GM21423 (cell line): ENCODE measurements at regions not wholly inside any gene's neighbourhood (a gene's known extent, or its start where the extent isn't known, plus 50 kb on each side); places are given as distances from the start of the nearest gene placed in this dataset.
"Not testable (repeated sequence)": the region's sequence is repeated elsewhere in the genome, so short reads cannot be mapped to it uniquely, and the experiment has no call there.

Experiments used
- ATAC-seq: cut with Tn5 transposase; IDR thresholded peaks from one replicate; pipeline ENCODE4 v1.9.1; 2021; ENCODE audit warnings: mild to moderate bottlenecking, moderate library complexity; ENCODE audit not compliant: unreplicated experiment

DNA sequence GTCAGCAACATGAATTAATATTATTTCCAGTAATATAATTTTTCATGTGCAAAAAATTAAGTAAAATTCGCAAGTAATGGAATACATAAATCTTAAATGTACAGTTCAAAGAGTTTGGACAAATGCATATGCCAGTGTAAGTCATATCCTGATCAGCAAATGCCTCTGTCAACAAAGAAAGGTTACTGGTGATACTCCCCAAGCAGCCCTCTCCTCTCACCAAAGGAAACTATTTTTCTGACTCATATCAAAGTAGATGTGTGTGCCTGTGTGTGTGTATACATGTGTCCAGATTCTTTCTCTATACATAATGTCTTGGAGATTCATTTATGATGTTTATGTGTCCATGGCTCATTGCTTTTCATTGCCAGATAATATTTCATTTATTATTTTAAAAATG lies 1035.0 kb downstream of the SLC16A7 start:
- no peak for ATAC-seq

DNA sequence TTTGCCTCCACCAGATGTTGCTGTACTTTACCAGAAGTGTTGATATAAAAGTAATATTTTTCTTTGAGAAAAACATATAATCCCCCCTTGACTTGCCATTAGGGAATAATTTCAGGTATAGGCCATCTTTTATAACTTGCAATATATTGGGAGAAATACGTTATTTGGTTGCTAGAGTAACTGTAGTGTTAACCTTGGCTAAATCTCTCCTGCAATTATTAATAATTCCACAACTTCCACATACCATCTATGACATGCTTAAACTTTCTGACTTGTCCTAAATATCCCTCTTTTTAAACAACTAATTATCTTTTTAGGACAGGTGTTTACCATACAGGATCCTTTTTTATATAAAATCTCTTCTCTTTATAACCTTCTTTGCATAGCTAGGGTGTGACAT lies 1048.2 kb downstream of the SLC16A7 start:
- no peak for ATAC-seq

- no peak for ATAC-seq
These were observed 1071.1 kb downstream of the SLC16A7 start for GRCh38 chr12:60666895-60667294.

DNA sequence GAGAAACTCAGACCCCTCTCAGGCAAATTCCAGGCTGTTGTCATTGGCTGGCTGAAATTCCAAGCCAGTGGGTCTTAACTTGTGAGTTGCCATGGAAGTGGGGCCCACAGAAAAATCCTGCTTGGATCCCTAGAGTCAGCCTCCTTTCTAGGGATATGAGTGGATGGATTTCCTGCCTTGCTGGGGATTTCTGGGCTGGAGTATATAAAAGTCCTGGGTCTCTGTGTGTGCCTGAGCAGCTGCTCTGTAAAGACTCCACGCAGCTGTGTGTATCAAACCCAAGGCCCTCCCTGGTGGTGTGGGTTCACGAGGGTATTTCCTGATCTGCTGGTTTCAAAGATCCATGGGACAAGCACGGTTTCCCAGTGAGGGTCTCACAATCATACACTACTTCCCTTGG lies 1077.1 kb downstream of the SLC16A7 start:
- no peak for ATAC-seq

GRCh38 chr12:60684988-60685655 lies 1089.3 kb downstream of the SLC16A7 start:
- no peak for ATAC-seq

DNA sequence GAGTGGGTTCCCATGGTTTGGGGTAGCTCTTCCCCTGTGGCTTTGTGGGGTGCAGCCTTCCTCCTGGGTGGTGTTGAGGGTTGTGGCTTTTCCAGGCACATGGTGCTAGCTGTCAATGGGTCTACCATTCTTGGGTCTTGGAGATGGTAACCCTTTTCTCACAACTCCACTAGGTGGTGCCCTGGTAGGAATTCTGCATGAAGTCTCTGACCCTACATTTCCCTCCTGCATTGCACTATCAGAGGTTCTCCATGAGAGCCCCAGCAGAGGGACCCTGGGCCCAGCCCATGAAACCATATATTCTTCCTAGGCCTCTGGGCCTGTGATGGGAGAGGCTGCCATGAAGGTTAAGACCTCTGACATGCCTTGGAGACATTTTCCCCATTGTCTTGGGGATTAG lies 1093.3 kb downstream of the SLC16A7 start:
- ATAC-seq, result no peak

DNA sequence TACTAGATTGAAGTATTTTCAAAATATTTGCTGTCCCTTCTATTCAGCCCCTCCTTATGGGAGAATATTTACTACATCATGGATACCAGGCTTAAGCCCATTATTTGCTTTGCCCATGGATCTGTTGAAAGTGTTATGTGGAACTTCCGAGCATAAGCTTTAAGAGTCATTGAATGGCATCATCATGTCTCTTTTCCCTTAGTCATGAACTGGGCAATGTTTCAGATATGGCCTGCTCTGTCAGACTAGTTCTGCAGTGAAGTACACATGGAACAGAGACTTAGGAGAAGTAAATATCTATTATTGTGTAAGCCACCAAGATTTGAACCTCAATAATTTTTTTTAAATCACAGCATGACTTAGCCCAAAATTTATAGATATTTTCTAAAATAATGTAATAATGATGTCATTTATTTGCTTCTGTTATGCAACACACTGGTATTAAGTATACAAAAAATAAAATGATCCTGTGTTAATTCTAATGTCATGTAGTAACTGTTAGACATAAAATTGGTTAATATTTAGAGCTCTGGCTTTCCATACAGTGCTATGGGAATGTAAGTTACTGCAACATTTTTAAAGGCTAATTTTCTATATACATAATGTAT lies 1097.3 kb downstream of the SLC16A7 start:
- ATAC-seq, result no peak

DNA sequence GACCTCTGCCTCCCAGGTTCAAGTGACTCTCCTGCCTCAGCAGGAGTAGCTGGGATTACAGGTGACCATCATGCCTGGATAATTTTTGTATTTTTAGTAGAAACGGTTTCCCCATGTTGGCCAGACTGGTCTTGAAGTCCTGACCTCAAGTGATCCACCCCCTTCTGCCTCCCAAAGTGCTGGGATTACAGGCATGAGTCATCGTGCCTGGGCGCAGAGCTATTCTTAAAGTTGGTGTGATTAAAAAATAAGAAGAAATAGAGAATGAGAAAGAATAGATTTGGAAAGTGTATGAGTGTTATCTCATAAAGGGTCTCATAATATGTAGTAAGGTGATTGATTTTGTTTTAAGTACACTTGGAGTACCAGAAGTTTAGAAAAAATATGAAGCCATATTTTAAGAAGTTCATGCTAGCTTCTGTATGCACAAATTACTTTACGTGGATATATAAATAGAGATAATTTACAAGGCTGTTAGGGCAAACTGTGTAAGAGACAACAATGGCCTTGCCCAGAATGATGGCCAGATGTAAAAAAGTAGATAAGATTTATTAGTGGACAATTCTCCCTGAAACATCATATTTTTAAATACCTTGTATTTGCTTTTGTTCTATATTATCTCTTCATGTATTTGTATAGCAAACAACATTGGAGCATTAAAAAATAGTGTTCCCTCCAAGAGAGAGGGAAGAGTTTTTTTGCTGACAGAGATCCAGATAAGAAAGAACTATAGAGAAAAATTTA lies 1108.5 kb downstream of the SLC16A7 start:
- ATAC-seq, result no peak

DNA sequence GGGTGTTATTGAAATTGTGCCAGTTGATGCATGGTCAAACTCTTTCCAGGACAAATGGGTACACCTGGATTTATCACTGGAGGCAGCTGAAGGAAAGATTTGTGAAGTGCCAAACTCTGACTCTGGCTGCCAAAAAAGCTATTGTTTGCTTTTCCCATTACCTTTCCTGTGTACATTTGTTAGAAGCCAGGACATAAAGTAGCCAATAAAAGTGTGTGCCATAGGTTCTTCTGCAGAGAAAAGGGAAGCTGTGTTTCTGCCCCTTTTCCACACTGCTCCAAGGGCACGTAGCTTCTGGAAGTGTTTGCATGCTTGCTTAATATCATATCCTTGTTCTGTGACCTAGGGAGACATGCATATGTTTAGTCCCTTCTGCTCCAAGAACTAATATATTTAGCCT lies 1114.4 kb downstream of the SLC16A7 start:
- ATAC-seq, result no peak

DNA sequence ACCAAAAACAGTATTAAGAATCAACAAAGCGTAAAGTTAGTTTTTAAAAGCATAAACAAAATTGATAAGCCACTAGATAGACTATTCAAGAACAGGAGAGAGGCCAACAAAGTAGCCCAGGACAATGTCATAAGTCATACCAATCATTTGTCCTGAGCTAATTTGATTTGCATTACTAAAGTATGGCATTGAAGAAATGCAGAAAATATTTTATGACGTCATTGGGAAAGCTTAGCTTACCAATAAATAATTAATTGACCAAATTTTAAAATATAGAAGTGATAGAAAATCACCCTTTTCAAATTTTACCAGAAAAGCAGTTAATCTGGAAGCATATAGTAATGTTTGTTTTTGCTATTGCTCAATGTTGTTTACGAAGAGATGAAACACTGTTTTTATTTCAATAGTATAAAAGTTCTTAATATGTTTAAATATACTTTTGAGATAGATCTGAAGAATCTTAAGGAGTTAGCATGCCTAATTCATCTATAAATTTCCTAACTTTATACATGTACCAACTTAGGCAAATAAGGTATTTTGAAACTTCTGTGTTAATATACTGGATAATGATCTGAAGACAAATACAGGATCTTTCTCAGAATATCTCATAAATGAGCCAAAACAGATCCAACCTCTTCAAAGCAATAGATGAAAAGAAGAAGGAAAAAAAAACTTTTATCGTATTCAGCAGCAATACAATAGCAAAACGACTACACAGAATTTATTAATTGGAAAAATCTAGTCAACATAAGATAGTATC lies 1118.5 kb downstream of the SLC16A7 start:
- ATAC-seq, result no peak

GRCh38 chr12:60724475-60724874 lies 1128.6 kb downstream of the SLC16A7 start:
- ATAC-seq, result no peak

DNA sequence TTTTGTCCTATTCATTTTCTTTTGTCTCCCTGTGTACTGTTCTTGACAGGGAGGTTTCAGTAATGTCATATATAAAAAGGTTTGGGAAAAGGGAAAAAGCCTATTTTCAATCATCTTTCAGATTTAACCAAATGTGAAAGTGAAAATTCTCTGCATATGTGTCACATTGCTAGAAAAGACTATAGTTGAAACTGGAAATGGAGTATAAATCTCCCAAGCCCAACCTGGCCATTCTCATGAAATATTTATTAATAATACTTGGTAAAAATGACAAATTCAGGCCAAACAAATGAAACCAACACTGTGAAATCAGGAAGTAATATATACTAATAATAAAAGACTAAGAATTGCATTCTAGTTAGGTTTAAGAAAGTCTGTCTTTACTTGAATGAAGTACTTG lies 1129.2 kb downstream of the SLC16A7 start:
- no peak for ATAC-seq

DNA sequence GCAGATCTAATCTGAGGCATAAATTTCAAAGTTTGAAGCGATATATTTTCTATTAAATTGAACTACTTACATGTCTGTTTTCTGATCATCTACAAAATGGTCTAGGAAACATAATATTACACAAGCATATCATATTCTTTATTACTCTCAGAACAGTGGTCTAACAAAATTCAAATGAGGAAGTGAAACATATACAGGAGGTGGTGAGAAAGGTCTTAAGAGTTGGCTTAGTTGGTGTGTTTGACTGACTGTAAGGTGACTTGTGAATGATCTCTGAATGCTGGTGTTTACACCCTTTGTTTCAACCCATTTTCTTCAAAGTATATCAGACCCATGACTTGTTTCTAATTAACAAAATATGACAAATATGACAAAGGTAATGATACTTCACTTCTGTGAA lies 1156.8 kb downstream of the SLC16A7 start:
- no peak for ATAC-seq

GRCh38 chr12:60758224-60758623 lies 1162.4 kb downstream of the SLC16A7 start:
- no peak for ATAC-seq

DNA sequence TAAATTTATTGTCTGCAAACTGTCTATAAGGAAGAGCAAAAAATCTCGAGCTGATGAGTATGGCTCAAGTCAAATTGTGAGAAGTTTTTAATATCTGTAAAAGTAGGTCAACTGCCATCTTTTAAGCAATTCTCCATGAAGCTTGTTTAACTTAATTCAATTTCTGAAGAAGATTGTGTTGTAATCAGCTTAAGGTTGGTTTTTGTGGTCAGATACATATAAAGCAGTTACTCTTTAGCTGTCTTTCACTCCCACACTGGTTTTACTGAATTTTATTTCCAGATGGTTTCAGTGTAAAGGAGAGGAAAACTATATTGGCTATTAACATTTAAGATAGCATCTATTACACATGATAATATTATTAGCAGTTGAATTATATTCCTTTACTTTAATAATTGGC lies 1165.1 kb downstream of the SLC16A7 start:
- ATAC-seq, result no peak

DNA sequence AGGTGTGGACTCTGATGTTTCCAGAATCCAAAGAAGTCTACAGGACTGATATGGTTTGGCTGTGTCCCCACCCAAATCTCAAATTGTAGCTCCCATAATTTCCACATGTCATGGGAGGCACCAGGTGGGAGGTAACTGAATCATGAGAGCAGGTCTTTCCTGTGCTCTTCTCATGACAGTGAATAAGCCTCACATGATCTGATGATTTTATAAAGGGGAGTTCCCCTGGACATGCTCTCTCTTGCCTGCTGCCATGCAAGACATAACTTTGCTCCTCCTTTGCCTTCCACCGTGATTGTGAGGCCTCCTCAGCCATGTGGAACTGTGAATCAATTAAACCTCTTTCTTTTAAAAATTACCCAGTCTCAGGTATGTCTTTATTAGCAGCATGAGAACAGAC lies 1205.3 kb downstream of the SLC16A7 start:
- ATAC-seq, result not testable (repeated sequence)

- no peak for ATAC-seq
These were observed 1207.3 kb downstream of the SLC16A7 start for GRCh38 chr12:60803147-60803546.

DNA sequence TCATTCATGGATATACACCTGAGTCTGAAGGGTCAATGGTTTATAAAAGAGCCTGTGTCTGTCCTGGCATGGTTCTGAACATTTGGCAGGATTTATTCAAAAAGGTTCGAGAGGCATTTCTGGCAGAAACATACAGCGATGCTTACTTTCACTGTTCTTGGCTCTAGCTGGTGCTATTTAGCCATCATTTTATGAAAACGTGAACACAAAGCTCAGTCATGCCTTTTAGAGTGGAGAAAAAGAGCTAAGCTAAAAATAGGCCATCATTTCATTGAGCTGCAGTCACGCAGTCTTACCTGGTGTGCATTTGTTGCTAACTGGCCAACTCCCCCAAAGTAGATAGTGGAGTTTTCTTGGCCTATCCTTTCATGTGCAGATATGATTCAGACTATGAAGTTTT lies 1209.5 kb downstream of the SLC16A7 start:
- no peak for ATAC-seq

DNA sequence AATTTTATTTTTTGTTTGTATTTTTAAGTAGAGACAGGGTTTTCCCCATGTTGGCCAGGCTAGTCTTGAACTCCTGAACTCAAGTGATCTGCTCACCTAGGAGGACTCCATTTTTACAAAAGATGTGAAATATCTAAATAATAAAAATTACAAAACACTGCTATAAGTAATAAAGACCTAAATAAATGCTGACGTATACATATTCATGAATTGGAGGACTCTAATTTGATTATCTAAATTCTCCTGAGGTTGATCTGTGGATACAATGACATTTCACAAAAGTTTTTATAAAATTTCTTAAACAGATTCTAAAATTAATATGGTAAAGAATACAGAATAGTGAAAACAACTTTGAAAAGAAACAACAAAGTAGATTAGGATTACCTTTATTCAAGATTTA lies 1224.0 kb downstream of the SLC16A7 start:
- ATAC-seq, result no peak

DNA sequence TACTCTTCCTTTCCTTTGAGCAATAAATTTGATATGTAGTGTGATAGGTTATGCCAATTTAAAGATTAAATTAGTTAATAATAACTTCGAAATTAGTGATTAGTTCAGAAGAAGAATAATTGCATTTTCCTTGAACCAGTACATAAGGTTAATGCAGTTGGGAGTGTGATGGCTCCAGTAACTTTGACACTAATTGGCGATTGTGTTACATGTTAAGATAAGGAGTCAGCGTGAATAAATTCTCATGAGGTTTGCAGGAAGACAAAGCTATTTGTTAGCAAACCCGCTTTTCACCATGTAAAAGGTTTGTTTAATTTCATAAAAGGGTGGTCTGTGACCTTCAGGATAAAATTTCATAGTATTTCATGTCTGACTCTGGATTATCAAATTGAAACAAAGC lies 1226.8 kb downstream of the SLC16A7 start:
- ATAC-seq, result no peak

- ATAC-seq, result no peak
These were observed 1234.6 kb downstream of the SLC16A7 start for GRCh38 chr12:60830381-60830780.

DNA sequence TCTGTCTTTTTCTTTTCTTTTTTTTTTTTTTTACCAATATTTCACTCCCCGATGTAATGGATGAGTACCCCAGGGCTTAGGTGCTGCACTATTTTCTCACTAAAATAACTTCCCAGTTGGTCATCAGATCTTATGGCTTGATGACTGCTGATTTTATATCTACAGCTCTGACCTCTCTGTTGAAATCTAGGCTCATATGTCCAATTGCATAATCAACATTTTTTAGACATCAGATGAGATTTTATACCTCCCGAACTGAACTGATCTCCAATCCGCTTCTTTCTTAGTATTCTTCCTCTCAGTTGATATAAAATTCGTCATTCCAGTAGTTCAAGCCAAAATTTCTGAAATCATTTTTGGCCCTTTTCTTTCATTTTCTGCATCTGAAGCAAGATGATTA lies 1236.5 kb downstream of the SLC16A7 start:
- no peak for ATAC-seq
